A549 (cell line): ENCODE measurements at regions not wholly inside any gene's neighbourhood (a gene's known extent, or its start where the extent isn't known, plus 50 kb on each side); places are given as distances from the start of the nearest gene placed in this dataset.

Experiments
- HDAC2 ChIP-seq: fragments of 200-600 bp; sonication (generic); IDR thresholded peaks from 2 replicates; pipeline ENCODE4 v1.6.1; 2016
- KDM1A ChIP-seq: fragments of 200-600 bp; sonication (generic); IDR thresholded peaks from 2 replicates; pipeline ENCODE4 v1.6.1; 2016; ENCODE audit warnings: low read depth, mild to moderate bottlenecking
- MAFK ChIP-seq: fragments of 450-650 bp; IDR thresholded peaks from 2 replicates; pipeline ENCODE4 v1.6.1; 2014; ENCODE audit not compliant: partially characterized antibody
- MAZ ChIP-seq: fragments of 150-350 bp; IDR thresholded peaks from 2 replicates; pipeline ENCODE4 v1.6.1; 2014; ENCODE audit warnings: antibody characterized with exemption, low read depth, low read length, borderline replicate concordance
- PHF8 ChIP-seq: fragments of 200-600 bp; sonication (generic); IDR thresholded peaks from 2 replicates; pipeline ENCODE4 v1.6.1; 2016; ENCODE audit warnings: low read depth, mild to moderate bottlenecking, antibody characterized with exemption, moderate library complexity, borderline replicate concordance
- POLR2A ChIP-seq: IDR thresholded peaks from 2 replicates; pipeline ENCODE4 v1.6.1; 2012; ENCODE audit warnings: mild to moderate bottlenecking, low read length
- RCOR1 ChIP-seq: fragments of 150-350 bp; IDR thresholded peaks from 2 replicates; pipeline ENCODE4 v1.6.1; 2014; ENCODE audit warnings: antibody characterized with exemption, low read length, low read depth
- RNF2 ChIP-seq: fragments of 200-600 bp; sonication (generic); IDR thresholded peaks from 2 replicates; pipeline ENCODE4 v1.6.1; 2016; ENCODE audit warnings: low read depth, mild to moderate bottlenecking, antibody characterized with exemption, moderate library complexity, borderline replicate concordance
- ZC3H11A ChIP-seq: fragments of 450-650 bp; IDR thresholded peaks from 2 replicates; pipeline ENCODE4 v1.6.1; 2014; ENCODE audit warnings: antibody characterized with exemption, mild to moderate bottlenecking
- TF ChIP-seq, protein P1 (sequence below): fragments of >200 bp; sonication (Bioruptor Twin); formaldehyde crosslinking; IDR thresholded peaks from 3 replicates; pipeline ENCODE4 v1.5.1; 2016
- TF ChIP-seq, protein P2 (sequence below): fragments of 150-350 bp; IDR thresholded peaks from 2 replicates; pipeline ENCODE4 v1.6.1; 2014; ENCODE audit warnings: low read depth, mild to moderate bottlenecking, low read length
- TF ChIP-seq, protein P3 (sequence below): fragments of 200-600 bp; sonication (generic); IDR thresholded peaks from 2 replicates; pipeline ENCODE4 v1.6.1; 2016; ENCODE audit warnings: antibody characterized with exemption, mild to moderate bottlenecking, moderate library complexity

DNA sequence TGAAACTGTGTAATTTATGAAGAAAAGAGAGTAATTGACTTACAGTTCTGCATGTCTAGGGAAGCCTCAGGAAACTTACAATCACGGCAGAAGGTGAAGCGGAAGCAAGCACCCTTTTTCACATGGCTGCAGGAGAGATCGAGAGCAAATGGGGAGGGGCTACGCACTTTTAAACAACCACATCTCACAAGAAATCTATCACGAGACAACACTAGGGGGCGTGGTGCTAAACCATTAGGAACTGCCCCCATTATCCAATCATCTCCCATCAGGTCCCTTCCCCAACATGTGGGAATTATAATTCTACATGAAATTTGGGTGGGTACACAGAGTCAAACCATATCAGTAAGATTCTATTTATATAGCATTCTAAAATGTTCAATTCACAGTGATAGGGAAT, 114.8 kb upstream of the TRPC4 start:
- TF ChIP-seq, protein P1, sequence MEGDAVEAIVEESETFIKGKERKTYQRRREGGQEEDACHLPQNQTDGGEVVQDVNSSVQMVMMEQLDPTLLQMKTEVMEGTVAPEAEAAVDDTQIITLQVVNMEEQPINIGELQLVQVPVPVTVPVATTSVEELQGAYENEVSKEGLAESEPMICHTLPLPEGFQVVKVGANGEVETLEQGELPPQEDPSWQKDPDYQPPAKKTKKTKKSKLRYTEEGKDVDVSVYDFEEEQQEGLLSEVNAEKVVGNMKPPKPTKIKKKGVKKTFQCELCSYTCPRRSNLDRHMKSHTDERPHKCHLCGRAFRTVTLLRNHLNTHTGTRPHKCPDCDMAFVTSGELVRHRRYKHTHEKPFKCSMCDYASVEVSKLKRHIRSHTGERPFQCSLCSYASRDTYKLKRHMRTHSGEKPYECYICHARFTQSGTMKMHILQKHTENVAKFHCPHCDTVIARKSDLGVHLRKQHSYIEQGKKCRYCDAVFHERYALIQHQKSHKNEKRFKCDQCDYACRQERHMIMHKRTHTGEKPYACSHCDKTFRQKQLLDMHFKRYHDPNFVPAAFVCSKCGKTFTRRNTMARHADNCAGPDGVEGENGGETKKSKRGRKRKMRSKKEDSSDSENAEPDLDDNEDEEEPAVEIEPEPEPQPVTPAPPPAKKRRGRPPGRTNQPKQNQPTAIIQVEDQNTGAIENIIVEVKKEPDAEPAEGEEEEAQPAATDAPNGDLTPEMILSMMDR: no peak
- TF ChIP-seq RCOR1 (no peak), KDM1A (no peak), HDAC2 (no peak), ZC3H11A (no peak), MAZ (no peak), PHF8 (no peak), RNF2 (no peak), MAFK (no peak), POLR2A (no peak)
- TF ChIP-seq, protein P2, sequence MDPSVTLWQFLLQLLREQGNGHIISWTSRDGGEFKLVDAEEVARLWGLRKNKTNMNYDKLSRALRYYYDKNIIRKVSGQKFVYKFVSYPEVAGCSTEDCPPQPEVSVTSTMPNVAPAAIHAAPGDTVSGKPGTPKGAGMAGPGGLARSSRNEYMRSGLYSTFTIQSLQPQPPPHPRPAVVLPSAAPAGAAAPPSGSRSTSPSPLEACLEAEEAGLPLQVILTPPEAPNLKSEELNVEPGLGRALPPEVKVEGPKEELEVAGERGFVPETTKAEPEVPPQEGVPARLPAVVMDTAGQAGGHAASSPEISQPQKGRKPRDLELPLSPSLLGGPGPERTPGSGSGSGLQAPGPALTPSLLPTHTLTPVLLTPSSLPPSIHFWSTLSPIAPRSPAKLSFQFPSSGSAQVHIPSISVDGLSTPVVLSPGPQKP: no peak
- TF ChIP-seq, protein P3, sequence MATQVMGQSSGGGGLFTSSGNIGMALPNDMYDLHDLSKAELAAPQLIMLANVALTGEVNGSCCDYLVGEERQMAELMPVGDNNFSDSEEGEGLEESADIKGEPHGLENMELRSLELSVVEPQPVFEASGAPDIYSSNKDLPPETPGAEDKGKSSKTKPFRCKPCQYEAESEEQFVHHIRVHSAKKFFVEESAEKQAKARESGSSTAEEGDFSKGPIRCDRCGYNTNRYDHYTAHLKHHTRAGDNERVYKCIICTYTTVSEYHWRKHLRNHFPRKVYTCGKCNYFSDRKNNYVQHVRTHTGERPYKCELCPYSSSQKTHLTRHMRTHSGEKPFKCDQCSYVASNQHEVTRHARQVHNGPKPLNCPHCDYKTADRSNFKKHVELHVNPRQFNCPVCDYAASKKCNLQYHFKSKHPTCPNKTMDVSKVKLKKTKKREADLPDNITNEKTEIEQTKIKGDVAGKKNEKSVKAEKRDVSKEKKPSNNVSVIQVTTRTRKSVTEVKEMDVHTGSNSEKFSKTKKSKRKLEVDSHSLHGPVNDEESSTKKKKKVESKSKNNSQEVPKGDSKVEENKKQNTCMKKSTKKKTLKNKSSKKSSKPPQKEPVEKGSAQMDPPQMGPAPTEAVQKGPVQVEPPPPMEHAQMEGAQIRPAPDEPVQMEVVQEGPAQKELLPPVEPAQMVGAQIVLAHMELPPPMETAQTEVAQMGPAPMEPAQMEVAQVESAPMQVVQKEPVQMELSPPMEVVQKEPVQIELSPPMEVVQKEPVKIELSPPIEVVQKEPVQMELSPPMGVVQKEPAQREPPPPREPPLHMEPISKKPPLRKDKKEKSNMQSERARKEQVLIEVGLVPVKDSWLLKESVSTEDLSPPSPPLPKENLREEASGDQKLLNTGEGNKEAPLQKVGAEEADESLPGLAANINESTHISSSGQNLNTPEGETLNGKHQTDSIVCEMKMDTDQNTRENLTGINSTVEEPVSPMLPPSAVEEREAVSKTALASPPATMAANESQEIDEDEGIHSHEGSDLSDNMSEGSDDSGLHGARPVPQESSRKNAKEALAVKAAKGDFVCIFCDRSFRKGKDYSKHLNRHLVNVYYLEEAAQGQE: no peak
